ENCODE measurements at regions not wholly inside any gene's neighbourhood (a gene's known extent, or its start where the extent isn't known, plus 50 kb on each side); places are given as distances from the start of the nearest gene placed in this dataset.
"Not testable (repeated sequence)": the region's sequence is repeated elsewhere in the genome, so short reads cannot be mapped to it uniquely, and the experiment has no call there.

DNA sequence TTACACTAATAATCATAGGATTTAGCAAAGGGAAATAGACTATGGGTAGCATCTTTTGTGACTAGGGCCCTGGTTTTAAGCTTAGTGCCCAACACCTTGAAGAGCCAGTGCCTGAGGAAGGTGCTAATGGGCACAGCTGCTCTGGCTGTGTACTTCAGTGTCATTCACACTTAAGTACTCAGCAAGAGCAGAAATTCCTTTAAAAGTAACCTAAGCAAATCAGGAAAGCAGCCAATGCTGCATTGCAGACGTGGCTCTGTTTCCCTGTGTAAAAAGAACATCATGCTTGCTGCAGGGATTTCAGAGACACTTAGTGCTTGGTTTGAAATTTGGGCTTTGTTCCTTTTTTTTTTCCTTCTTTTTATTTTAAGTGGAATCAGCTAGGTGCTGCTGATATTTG lies 505.4 kb downstream of the SUCLG1 start:
- DNase-seq (ENCODE audit: low spot score) = no peak
- intact Hi-C loops (cut with DNase I) = no loop called here

DNA sequence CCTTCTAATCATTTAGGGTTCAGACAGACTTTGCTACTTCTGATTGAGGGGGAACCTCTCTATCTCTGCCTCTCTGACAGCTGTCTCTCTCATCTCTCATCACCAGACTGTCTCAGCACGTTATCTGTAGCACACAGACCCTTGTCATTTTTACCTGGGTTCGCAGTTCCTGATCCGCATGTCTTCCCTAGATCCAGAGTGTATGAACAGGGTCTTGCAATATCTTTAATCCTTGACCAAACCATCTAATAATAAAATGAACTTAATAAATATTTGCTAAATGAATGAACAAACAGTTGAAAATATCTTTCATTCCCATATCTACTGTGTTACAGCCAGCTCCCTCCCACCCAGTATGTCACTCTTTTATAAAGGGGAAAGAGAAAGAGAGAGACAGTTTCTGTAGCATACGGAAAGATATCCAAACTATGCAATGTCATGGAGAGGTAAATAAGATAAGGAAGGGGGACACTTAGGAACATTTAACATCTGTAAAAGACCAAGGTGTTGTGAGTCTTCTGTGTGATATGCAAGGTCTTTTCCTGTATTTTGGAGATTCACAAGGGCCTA lies 507.6 kb downstream of the SUCLG1 start:
- no peak for ATAC-seq

More for the DNA sequence above, 505.4 kb downstream of the SUCLG1 start:
- no peak for ATAC-seq

DNA sequence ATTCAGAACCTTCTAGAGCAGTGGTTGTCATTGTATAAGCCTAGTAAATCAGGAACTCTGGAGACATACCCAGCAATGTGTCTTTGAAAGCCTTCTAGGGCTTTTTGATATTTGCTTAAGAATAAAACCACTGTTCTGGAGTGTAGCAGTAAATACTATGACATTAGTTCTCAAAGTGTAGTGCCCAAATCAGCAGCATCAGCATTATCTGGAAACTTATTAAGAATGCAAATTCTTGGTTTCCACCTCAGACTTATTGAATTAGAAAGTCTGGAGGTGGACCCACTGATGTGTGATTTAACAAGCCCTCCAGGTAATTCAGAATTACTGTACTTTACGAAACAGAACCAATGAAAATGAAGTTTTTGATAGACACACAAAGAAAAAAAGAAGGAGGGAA lies 509.7 kb downstream of the SUCLG1 start:
- ATAC-seq = no peak
- intact Hi-C loops (cut with DNase I) = no loop called here
- no peak for DNase-seq (ENCODE audit: low spot score)

More for the DNA sequence above, 507.6 kb downstream of the SUCLG1 start:
- DNase-seq (ENCODE audit: low spot score) = no peak
- intact Hi-C loops (cut with DNase I) = no loop called here

DNA sequence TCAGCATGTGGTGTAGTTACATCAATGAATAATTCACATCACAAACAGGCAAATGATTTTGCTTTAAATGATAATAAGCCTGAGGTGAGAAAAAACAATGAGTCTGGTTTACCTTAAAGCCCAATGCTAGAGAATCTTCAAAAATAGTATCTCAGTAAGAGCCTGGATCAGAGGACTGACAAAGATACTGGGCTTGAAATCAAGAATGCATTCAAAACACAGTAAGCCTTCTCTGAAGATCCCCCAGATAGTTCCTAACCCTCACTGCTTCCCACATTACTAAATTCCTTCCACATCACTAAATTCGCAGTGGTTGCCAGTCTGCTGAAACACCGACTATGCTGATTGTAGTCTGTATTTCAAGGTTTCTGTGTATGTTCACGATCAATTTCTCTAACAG lies 514.9 kb downstream of the SUCLG1 start:
- intact Hi-C loops (cut with DNase I) = no loop called here
- DNase-seq (ENCODE audit: low spot score) = no peak
- peak; percentile 86 for ATAC-seq

DNA sequence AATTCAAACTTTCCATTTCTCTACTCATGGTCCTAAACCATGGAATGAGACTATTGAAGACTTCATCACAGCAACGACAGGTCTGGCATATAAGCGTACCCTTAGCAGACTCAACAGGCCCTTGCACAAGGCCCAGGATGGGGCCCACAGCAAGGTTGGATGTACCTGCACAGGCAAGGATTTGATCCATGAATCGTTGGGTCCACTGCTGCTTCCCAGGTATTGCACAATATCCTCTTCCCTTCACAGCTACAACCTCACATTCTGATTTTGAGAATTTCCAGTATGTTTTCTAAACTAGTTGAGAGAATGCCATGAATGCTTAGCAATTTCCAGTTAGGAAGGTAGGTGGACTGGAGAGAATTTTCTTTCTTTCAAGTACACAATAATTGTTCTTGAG lies 515.8 kb downstream of the SUCLG1 start:
- intact Hi-C loops (cut with DNase I) = no loop called here
- ATAC-seq = peak; percentile 56
- no peak for DNase-seq (ENCODE audit: low spot score)

DNA sequence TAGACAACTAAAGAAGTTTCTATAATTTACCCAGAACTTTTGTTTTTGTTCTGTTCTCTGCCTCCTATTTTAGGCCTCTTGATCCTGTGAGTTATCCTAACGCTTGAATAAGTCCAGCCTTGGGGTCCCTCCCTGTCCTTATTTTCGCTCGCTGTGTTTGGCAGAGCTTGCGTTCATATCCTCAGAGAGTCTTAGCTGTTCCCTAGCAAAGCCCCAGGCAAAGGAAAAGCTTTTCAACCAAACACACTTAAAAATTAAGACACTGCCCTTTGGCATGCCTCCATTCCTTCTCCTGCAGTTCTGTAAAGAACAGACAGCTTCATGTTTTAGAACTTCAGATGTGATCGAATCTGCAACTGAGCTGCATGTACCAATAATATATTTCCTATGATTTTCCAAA lies 517.2 kb downstream of the SUCLG1 start:
- DNase-seq (ENCODE audit: low spot score) (no peak), ATAC-seq (peak; percentile 50)
- intact Hi-C loops (cut with DNase I) = no loop called here

DNA sequence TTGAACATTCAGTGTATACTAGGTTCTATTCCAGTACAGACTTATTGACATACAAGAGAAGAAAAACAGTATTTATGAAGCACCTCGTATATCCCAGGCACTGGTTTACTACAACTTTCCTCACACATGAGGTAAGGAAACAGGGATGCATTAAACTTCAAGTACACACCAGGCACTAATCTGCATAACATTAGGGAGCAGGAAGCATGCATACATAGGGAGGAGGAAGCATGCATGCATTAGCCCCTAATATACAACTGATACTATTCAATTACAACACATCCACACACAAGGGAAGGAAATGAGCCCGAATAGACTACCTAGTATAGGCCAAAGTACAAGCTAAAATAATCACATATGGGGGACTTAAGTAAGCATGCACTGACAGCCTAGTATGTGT lies 525.3 kb downstream of the SUCLG1 start:
- intact Hi-C loops (cut with DNase I) = no loop called here
- DNase-seq (ENCODE audit: low spot score) (no peak), ATAC-seq (no peak)

DNA sequence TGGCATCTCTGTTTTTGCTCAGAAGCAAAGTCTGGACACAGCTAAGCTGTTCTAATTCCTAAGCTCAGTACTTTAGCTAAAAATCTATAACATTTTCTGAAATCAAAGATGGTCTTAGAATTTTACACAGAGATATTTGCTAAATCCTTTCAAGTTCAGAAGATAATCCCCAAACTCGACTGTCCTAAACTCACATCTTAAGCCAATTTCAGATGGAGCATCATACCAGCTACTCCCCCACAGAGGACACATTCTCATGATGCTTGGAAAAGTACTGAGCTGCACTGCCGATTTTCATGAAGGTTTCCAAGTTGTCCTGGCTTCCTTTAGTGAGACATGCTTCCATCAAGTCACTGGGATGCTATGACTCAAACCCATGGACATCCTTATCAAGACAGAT lies 535.5 kb downstream of the SUCLG1 start:
- ATAC-seq = no peak

DNA sequence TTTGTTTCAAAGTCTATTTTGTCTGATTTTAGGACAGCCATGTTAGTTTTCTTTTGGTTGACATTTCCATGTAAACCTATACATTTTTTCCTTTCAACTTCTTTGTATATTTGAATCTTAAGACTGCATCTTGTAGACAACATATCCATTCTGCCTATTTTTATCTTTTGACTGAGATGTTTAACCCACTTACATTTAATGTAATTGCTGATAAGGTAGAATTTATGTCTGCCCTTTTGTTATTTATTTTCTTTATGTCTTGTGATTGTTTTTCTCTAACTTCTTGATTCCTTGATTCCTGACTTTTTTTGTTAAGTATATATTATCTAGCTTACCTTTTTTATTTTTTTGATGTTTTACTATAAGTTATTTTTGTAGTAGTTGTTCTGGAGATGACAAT lies 542.5 kb downstream of the SUCLG1 start:
- ATAC-seq (no peak), DNase-seq (ENCODE audit: low spot score) (no peak)
- intact Hi-C loops (cut with DNase I) = no loop called here

More for the DNA sequence above, 535.5 kb downstream of the SUCLG1 start:
- no peak for DNase-seq (ENCODE audit: low spot score)
- intact Hi-C loops (cut with DNase I) = no loop called here

DNA sequence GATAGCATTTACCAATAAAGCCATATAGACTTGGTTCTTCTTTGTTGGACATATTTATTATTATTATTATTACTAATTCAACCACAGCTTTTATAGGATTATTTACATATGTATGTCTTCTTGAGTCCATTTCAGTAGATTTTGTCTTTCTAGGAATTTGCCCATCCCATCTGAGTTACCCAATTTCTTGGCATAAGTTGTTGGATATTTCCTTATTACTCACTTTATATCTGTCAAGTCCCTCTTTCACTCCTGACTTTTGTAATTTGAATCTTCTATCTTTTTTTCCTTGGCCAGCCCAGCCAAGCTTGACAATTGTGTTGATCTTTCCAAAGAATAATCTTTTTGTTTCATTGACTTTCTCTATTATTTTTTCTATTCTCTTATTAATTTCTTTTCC lies 543.7 kb downstream of the SUCLG1 start:
- intact Hi-C loops (cut with DNase I) = no loop called here
- ATAC-seq = no peak
- DNase-seq (ENCODE audit: low spot score) = no peak

DNA sequence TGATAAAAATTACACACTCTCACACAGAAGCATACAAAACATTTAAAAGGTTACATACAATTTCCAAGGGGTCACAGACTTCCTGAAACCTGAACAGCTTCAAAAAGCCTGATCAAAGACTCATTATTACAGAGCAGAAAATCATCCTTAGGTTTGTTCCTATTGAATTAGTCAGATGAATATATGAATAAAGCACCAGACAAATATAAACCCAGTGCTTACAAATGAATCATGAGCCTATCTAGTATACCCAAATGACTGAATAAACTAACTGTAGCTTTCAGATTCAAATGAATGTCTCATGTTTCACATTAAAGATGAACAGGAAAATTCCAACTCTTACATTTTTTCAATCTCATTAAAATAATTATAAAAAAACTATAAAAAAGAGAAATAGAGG lies 550.3 kb downstream of the SUCLG1 start:
- intact Hi-C loops (cut with DNase I) = no loop called here
- DNase-seq (ENCODE audit: low spot score) (no peak), ATAC-seq (no peak)

DNA sequence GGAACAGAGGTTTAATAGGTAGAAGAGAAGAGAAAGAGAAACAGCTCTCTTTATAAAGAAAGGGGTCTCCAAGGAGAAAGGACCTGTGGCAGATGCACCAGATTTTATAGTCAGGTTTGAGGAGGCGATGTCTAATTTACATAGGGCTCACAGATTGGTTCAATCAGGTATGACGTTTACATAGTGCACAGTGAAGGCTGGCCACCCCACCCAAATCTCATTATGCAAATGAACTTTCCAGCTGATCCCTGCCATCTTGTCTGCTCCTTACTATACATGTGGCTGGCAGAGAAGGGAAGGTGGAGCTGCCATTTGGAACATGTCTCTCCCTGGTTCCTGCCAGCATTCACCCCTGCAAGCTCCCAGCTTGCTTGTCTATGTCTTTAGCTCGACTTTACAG lies 557.8 kb downstream of the SUCLG1 start:
- intact Hi-C loops (cut with DNase I) = no loop called here
- DNase-seq (ENCODE audit: low spot score) = no peak
- no peak for ATAC-seq

DNA sequence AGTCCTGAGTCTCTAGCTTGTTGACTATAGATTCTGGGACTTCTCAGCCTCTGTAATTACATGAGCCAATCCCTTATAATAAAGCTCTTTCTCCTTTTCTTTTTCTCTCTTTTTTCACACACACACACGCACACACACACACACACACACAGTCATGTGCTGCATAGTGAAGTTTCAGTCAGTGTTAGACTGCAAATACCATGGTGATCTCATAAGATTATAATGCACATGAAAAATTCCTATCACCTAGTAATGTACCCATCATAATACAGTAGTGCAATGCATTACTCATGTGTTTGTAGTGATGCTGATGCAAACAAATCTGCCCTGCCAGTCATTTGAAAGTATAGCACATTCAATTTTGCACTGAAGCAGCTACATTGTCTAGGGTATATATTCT lies 558.2 kb downstream of the SUCLG1 start:
- intact Hi-C loops (cut with DNase I) = no loop called here
- ATAC-seq (no peak), DNase-seq (ENCODE audit: low spot score) (no peak)

DNA sequence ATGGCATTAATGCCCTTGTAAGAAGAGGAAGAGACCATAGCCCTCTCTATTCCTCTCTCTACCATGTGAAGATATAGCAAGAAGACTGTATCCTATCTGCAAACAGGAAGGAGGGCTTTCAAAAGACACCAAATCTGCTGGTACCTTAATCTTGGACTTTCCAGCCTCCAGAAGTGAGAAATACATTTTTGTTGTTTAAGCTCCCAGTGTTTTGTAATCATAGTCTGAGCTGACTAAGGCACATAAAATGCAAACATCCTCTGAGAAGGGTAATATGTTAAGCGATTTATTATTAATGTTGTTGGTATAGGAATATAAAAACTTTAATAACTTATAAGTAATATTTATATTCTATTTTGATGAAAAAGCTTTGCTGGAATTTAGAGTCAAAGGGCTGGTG lies 559.8 kb downstream of the SUCLG1 start:
- DNase-seq (ENCODE audit: low spot score) = no peak
- intact Hi-C loops (cut with DNase I) = no loop called here
- ATAC-seq = no peak

DNA sequence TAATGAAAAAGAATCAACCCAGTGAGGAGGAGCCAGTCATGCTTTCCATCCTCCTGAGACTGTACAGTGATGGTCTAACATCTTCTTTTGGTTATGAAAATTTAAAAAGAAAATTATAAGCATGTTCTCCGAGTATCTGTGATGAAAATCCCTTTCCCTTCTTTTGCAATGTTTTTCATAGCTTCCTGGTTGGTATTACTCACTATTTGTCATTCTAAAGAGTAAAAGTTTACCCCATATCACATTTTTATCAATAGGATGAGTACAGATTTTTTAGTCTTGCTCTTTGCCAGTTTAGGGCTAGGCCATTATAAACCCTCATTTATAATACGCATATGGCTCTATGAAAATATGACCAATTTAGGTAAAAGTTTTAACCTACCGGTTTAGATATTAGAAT lies 564.1 kb downstream of the SUCLG1 start:
- no peak for DNase-seq (ENCODE audit: low spot score)
- intact Hi-C loops (cut with DNase I) = no loop called here
- no peak for ATAC-seq

DNA sequence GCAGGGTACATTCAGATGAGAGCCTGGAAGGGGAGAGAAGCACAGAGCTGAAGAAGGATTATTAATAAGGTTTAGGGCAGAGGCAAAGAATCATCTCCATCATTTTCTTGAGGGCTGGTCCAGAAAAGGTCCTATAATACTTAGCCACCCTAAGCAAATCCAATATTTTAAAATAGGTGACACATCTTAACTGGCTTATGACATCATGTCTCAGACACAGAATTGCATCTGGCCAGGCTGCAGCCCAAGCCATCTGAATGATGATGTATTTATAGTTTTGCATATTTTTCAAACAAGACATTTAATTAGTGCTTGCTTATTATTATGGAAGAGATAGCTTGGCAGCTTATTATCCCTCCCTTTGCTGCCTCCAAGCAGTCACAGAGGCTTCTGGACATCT lies 571.3 kb downstream of the SUCLG1 start:
- intact Hi-C loops (cut with DNase I) = no loop called here
- DNase-seq (ENCODE audit: low spot score) (no peak), ATAC-seq (no peak)

DNA sequence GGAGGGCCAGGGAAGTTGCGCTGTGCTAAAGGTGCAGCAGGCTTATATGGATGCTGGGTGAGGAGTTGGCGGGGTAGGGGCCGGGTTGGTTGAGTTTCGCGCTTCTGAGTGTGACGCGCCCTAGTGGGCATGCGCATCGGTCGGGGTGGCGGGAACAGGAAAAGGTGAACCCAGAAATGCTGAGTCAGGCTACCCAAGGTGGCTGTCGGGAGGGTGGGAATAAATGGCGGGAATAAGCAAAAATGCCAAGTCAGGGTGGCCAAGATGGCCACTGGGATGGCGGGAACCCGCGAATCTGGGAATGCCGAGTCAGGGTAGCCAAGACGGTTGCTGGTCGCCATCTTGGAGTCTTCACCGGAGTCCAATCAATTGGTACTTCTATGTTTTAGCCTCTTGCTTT lies 580.0 kb downstream of the SUCLG1 start:
- ATAC-seq (no peak), DNase-seq (ENCODE audit: low spot score) (no peak)
- intact Hi-C loops (cut with DNase I) = no loop called here

DNA sequence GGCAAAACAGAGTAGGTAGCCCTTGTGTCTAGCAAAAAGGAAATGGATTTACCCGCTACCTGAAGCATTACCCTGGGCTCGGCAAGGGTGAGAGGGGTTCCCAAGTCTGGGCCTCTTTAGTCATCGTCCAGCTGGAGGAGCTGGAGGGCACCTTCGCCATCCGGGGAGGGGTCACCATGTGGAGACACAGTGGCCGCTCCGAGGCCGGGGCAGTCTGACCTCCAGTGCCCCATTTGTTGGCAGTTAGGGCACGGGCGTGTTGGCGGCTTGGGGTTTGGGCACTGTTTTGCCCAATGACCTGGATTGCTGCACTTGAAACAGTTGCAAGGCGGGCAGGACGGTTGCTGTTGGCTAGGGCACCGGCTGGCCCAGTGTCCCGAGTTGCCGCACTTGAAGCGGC lies 581.8 kb downstream of the SUCLG1 start:
- intact Hi-C loops (cut with DNase I); DNase-seq (ENCODE audit: low spot score); ATAC-seq: not testable (repeated sequence)

DNA sequence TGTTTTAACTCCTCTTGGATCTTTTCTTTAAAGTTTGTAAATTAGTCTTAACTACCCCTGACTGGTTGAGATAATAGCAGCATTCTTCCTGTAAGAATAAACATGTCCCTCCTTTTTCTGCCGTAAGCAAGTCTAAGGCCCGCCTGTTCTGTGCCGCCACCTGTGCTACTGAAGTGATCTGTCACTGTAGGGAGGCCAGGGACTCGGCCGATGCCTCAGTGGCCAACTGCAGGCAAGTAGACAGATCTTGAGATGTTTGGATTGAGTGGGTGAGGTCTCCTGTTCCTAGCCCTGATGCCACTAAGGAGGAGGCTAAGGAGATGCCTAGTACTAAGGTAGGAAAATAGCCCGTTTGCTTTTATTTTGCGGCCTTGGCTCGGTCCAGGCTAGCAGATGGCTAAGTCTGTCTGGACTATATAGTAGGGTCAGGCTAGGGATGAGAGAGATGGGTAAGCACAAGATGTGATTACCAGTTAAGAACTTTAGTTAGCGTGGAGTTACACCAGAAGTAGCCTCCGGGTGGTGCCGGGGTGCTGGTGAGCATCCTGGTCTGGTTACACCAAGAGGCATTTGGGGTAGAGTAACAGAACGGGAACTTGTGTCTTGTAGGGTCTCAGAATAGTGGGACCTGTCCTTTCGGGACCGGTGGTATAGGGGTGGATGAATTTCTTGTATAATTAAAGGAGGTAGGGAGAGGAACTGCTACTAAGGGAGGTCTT lies 584.2 kb downstream of the SUCLG1 start:
- intact Hi-C loops (cut with DNase I) = no loop called here
- ATAC-seq (no peak), DNase-seq (ENCODE audit: low spot score) (no peak)

DNA sequence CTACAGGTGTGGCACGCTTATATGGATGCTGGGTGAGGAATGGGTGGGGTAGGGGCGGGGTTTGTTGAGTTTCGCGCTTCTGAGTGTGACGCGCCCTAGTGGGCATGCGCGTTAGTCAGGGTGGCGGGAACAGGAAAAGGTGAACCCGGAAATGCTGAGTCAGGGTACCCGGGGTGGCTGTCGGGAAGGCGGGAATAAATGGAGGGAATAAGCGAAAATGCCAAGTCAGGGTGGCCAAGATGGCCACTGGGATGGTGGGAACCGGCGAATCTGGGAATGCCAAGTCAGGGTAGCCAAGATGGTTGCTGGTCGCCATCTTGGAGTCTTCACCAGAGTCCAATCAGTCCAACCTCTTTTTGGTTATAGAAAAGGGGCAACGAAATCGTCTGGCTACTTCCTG lies 585.0 kb downstream of the SUCLG1 start:
- no peak for DNase-seq (ENCODE audit: low spot score)
- intact Hi-C loops (cut with DNase I) = no loop called here
- ATAC-seq = no peak

DNA sequence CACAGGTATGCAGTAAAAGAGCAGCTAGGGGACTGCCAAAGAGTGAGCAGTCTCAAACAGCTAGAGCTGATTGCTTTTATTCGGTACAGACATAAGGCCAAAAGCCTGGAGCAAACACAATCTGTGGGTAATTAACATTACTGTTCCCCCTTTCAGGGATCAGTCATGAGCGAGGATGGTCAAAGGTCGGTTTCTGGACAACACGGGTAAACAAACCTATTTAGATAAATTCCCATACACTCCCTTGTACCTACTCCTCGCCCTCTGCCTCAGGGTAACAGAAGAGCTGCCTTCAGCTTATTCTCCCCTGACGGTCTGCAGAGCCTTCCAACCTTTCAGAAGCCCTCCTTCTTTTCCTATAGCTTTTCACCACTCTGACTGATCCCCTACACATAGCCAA lies 586.0 kb downstream of the SUCLG1 start:
- intact Hi-C loops (cut with DNase I) = no loop called here
- no peak for DNase-seq (ENCODE audit: low spot score)
- no peak for ATAC-seq
